Stomach (tissue), 8 donors: ENCODE measurements at regions not wholly inside any gene's neighbourhood (a gene's known extent, or its start where the extent isn't known, plus 50 kb on each side); places are given as distances from the start of the nearest gene placed in this dataset.

Experiments
- DNase-seq, 2 donors: peaks; one replicate each; pipeline versions ENCODE4 v3.0.0 to v3.0.0-alpha.2; 2013 to 2019
- H3K27ac ChIP-seq, 5 donors: fragments of 200-600 bp in 4 of 5; sonication (generic) in 4 of 5; one replicate each; pipeline ENCODE4 v1.5.1; 2013 to 2019; ENCODE audit warnings: mild to moderate bottlenecking in 1 of 5, moderate library complexity in 1 of 5
- H3K27me3 ChIP-seq, 3 donors: fragments of 200-600 bp; sonication (generic); one replicate each; pipeline ENCODE4 v1.5.1; 2017 to 2019; ENCODE audit warnings: mixed run types in 1 of 3
- H3K36me3 ChIP-seq, 4 donors: fragments of 200-600 bp; sonication (generic); 1 replicate in 3 of 4; 2 replicates in 1 of 4; pipeline ENCODE4 v1.5.1; 2016 to 2019
- H3K4me1 ChIP-seq, 4 donors: fragments of 200-600 bp; sonication (generic); one replicate each; pipeline ENCODE4 v1.5.1; 2016 to 2019
- H3K4me3 ChIP-seq, 4 donors: fragments of 200-600 bp; sonication (generic) in 3 of 4; one replicate each; pipeline ENCODE4 v1.5.1; 2016 to 2019; ENCODE audit warnings: mild to moderate bottlenecking in 1 of 4
- H3K9me3 ChIP-seq, 4 donors: fragments of 200-600 bp; sonication (generic); one replicate each; pipeline ENCODE4 v1.5.1; 2016 to 2019
- CTCF ChIP-seq, 7 experiments: fragments of 450-650 bp in 4 of 7; fragments of 200-600 bp in 3 of 7; sonication (generic) in 3 of 7; IDR thresholded peaks; one replicate each; pipeline ENCODE4 v1.5.1; 2016 to 2019; ENCODE audit warnings: antibody characterized with exemption in 7 of 7, control low read depth in 2 of 7, mild to moderate bottlenecking in 1 of 7
- EP300 ChIP-seq: sonication (generic); formaldehyde crosslinking; IDR thresholded peaks from one replicate; pipeline ENCODE4 v1.6.1; 2017; ENCODE audit warnings: antibody characterized with exemption
- POLR2A ChIP-seq, 4 donors: fragments of 450-650 bp; IDR thresholded peaks; one replicate each; pipeline ENCODE4 v1.6.1; 2016; ENCODE audit warnings: antibody characterized with exemption in 4 of 4, control low read depth in 2 of 4, mild to moderate bottlenecking in 1 of 4, moderate library complexity in 1 of 4
- POLR2AphosphoS5 ChIP-seq, 3 donors: sonication (generic); formaldehyde crosslinking; IDR thresholded peaks; one replicate each; pipeline ENCODE4 v1.6.1; 2016; ENCODE audit warnings: antibody characterized with exemption in 3 of 3
- WGBS, 5 donors: extraction: QIAGEN DNeasy Blood & Tissue Kit in 3 of 5; methylation state at CpG; one replicate each; pipeline versions ENCODE4 v1.1.5 to v1.1.7; 2013 to 2018; 5-methylcytosine and 5-hydroxymethylcytosine counted together
- intact Hi-C: fragments of 100-400 bp; cut with DNase I; formaldehyde crosslinking; loops from one replicate; pipeline ENCODE4 v1.15.1; 2023; ENCODE audit warnings: low total_unique reads
- donor health status: healthy with polysubstance abuse.
- donor health status: Bipolar disorder and iron deficiency.
- donor health status: healthy.

GRCh38 chr3:43218921-43219320 is 67.4 kb upstream of the SNRK start:
- Histone ChIP-seq H3K27ac (no peak overlapping the region), H3K4me3 (no peak overlapping the region), H3K36me3 (no peaks in the 10 kb centered on the region), H3K4me1 (no peaks in the 10 kb centered on the region), H3K27me3 (no peaks in the 10 kb centered on the region), H3K9me3 (no peaks in the 10 kb centered on the region)
- intact Hi-C loops = no loop called here
- TF ChIP-seq EP300 (no peak), POLR2AphosphoS5 (IDR thresholded peaks at IDR 0.05) (no peak), CTCF (IDR thresholded peaks at IDR 0.05) (no peak), POLR2A (IDR thresholded peaks at IDR 0.05) (no peak)
- no peak for DNase-seq
- WGBS, 5 donors = 85 to 93% (median 92%) methylated on average over 2 of the region's 2 CpGs

- H3K27ac ChIP-seq = peak overlapping the region in 1 of 5 donors; percentile 14
- H3K4me1 ChIP-seq = no peaks in the 10 kb centered on the region
- intact Hi-C loops = no loop called here
- H3K36me3 ChIP-seq = no peaks in the 10 kb centered on the region
- no peak overlapping the region for H3K4me3 ChIP-seq
- no peaks in the 10 kb centered on the region for H3K27me3 ChIP-seq
- no peak for TF ChIP-seq EP300
- no peak for TF ChIP-seq POLR2A (IDR thresholded peaks at IDR 0.05)
- TF ChIP-seq CTCF (IDR thresholded peaks at IDR 0.05) = no peak
- TF ChIP-seq POLR2AphosphoS5 (IDR thresholded peaks at IDR 0.05) = no peak
- no peaks in the 10 kb centered on the region for H3K9me3 ChIP-seq
- no peak for DNase-seq
Observed at GRCh38 chr3:43218156-43218555, 68.2 kb upstream of the SNRK start.

- 79 to 90% (median 88%) methylated on average over 4 of the region's 4 CpGs for WGBS, 5 donors
- H3K4me1 ChIP-seq = no peaks in the 10 kb centered on the region
- H3K9me3 ChIP-seq = no peaks in the 10 kb centered on the region
- H3K36me3 ChIP-seq = no peaks in the 10 kb centered on the region
- DNase-seq = no peak
- intact Hi-C loops = no loop called here
- no peak overlapping the region for H3K4me3 ChIP-seq
- H3K27me3 ChIP-seq = no peaks in the 10 kb centered on the region
- no peak for TF ChIP-seq CTCF (IDR thresholded peaks at IDR 0.05)
- no peak for TF ChIP-seq POLR2AphosphoS5 (IDR thresholded peaks at IDR 0.05)
- TF ChIP-seq EP300 = no peak
- no peak for TF ChIP-seq POLR2A (IDR thresholded peaks at IDR 0.05)
- peak overlapping the region in 1 of 5 donors; percentile 14 for H3K27ac ChIP-seq
Observed at GRCh38 chr3:43217633-43218032, 68.7 kb upstream of the SNRK start.

- Histone ChIP-seq H3K4me1 (no peaks in the 10 kb centered on the region), H3K27me3 (no peaks in the 10 kb centered on the region), H3K36me3 (no peaks in the 10 kb centered on the region), H3K27ac (peak overlapping the region in 1 of 5 donors; percentile 14), H3K4me3 (no peak overlapping the region), H3K9me3 (no peaks in the 10 kb centered on the region)
- intact Hi-C loops = no loop called here
- WGBS, 5 donors = 89 to 98% (median 95%) methylated on average over 3 of the region's 3 CpGs
- DNase-seq = no peak
- no peak for TF ChIP-seq CTCF (IDR thresholded peaks at IDR 0.05)
- TF ChIP-seq EP300 = no peak
- TF ChIP-seq POLR2AphosphoS5 (IDR thresholded peaks at IDR 0.05) = no peak
- TF ChIP-seq POLR2A (IDR thresholded peaks at IDR 0.05) = no peak
Observed at GRCh38 chr3:43217206-43217605, 69.1 kb upstream of the SNRK start.
